H1 (cell line): ENCODE measurements at regions not wholly inside any gene's neighbourhood (a gene's known extent, or its start where the extent isn't known, plus 50 kb on each side); places are given as distances from the start of the nearest gene placed in this dataset.

Experiments used
- CTCF ChIA-PET: fragments of 300-600 bp; sonication (Branson Sonifier 250); formaldehyde crosslinking; loops from one replicate; lab custom pipeline; 2021; ENCODE audit not compliant: partially characterized antibody; lab: Charles Lee
- POLR2A ChIA-PET: fragments of 300-600 bp; sonication (Branson Sonifier 250); formaldehyde crosslinking; loops from one replicate; lab custom pipeline; 2021; ENCODE audit warnings: inconsistent platforms; ENCODE audit not compliant: partially characterized antibody; lab: Charles Lee
- DNase-seq, 2 experiments: peaks; one replicate each; pipeline versions ENCODE4 v3.0.0 to v3.0.0-alpha.2; 2010 to 2022; ENCODE audit warnings: low spot score in 2 of 2, low read depth in 1 of 2, mixed read lengths in 1 of 2
- FAIRE-seq: peaks from 2 replicates; lab custom pipeline; 2011; peaks lifted over from hg19 to GRCh38; lab: Jason Lieb, UNC
- H2AFZ ChIP-seq: 2 replicates; pipeline ENCODE4 v1.8.1; 2012; ENCODE audit warnings: low read length, inconsistent platforms
- H2AK5ac ChIP-seq: 2 replicates; pipeline ENCODE4 v1.6.1; 2013; ENCODE audit warnings: low read depth, low read length
- H2BK120ac ChIP-seq: replicated peaks from 2 replicates; pipeline ENCODE3; 2013; ENCODE audit warnings: low read depth, low read length, inconsistent platforms
- H2BK12ac ChIP-seq: 2 replicates; pipeline ENCODE4 v1.6.1; 2013; ENCODE audit warnings: low read depth, low read length
- H2BK15ac ChIP-seq: 2 replicates; pipeline ENCODE4 v1.6.1; 2013; ENCODE audit warnings: low read length
- H2BK20ac ChIP-seq: 2 replicates; pipeline ENCODE4 v1.6.1; 2013; ENCODE audit warnings: low read length
- H2BK5ac ChIP-seq: 2 replicates; pipeline ENCODE4 v1.6.1; 2013; ENCODE audit warnings: low read depth, low read length
- H3K14ac ChIP-seq: 2 replicates; pipeline ENCODE4 v1.6.1; 2013; ENCODE audit warnings: inconsistent platforms; ENCODE audit not compliant: insufficient read length
- H3K18ac ChIP-seq: 2 replicates; pipeline ENCODE4 v1.6.1; 2013; ENCODE audit warnings: low read length; ENCODE audit errors: extremely low read depth
- H3K23ac ChIP-seq: 2 replicates; pipeline ENCODE4 v1.6.1; 2013; ENCODE audit warnings: inconsistent platforms; ENCODE audit not compliant: insufficient read length
- H3K23me2 ChIP-seq: 2 replicates; pipeline ENCODE4 v1.6.1; 2013; ENCODE audit warnings: low read depth, low read length
- H3K27ac ChIP-seq: 2 replicates; pipeline ENCODE4 v1.6.1; 2011; ENCODE audit warnings: low read depth, low read length, inconsistent platforms
- H3K27me3 ChIP-seq, 4 experiments: replicated peaks in 1 of 4; 1 replicate in 1 of 4; 2 replicates in 3 of 4; pipeline versions ENCODE4 v1.6.1 to v1.8.1; 2011 to 2013; ENCODE audit warnings: low read length in 3 of 4, mild to moderate bottlenecking in 3 of 4, inconsistent platforms in 2 of 4, mixed read lengths in 2 of 4, moderate library complexity in 1 of 4; ENCODE audit not compliant: control insufficient read depth in 3 of 4, insufficient read depth in 3 of 4; ENCODE audit errors: extremely low read depth in 1 of 4
- H3K36me3 ChIP-seq, 4 experiments: 2 replicates each; pipeline versions ENCODE4 v1.6.1 to v1.8.1; 2011 to 2013; ENCODE audit warnings: mild to moderate bottlenecking in 4 of 4, low read length in 3 of 4, moderate library complexity in 2 of 4, control low read depth in 1 of 4, inconsistent platforms in 1 of 4; ENCODE audit not compliant: insufficient read depth in 4 of 4, control insufficient read depth in 2 of 4
- H3K4ac ChIP-seq: replicated peaks from 2 replicates; pipeline ENCODE3; 2013; ENCODE audit warnings: low read length, low read depth, mixed read lengths, inconsistent platforms; ENCODE audit not compliant: insufficient read length
- H3K4me1 ChIP-seq, 4 experiments: replicated peaks in 1 of 4; 1 replicate in 1 of 4; 2 replicates in 3 of 4; pipeline versions ENCODE4 v1.6.1 to v1.8.1; 2011 to 2013; ENCODE audit warnings: low read length in 3 of 4, inconsistent platforms in 2 of 4, mixed read lengths in 1 of 4; ENCODE audit not compliant: insufficient read depth in 4 of 4, control insufficient read depth in 3 of 4
- H3K4me2 ChIP-seq, 2 experiments: 2 replicates each; pipeline versions ENCODE4 v1.6.1 to v1.8.1; 2011 to 2013; ENCODE audit warnings: low read depth in 2 of 2, low read length in 2 of 2, control low read depth in 1 of 2, inconsistent platforms in 1 of 2, mild to moderate bottlenecking in 1 of 2; ENCODE audit not compliant: insufficient read depth in 1 of 2
- H3K4me3 ChIP-seq, 4 experiments: fragments of 200-600, 300-600 bp in 1 of 4; sonication (generic), shearing (Covaris generic), sonication (Bioruptor Twin) in 1 of 4; 2 replicates each; pipeline versions ENCODE4 v1.5.1 to v1.8.1; 2011 to 2016; ENCODE audit warnings: low read length in 4 of 4, low read depth in 3 of 4, control low read depth in 2 of 4, inconsistent platforms in 2 of 4, mild to moderate bottlenecking in 2 of 4, mixed read lengths in 1 of 4, moderate library complexity in 1 of 4; ENCODE audit not compliant: insufficient read depth in 2 of 4; ENCODE audit errors: extremely low read depth in 1 of 4
- H3K56ac ChIP-seq: replicated peaks from 2 replicates; pipeline ENCODE3; 2013; ENCODE audit warnings: low read depth, mild to moderate bottlenecking, mixed read lengths, low read length, inconsistent platforms; ENCODE audit not compliant: insufficient read length
- H3K79me1 ChIP-seq: 2 replicates; pipeline ENCODE4 v1.6.1; 2013; ENCODE audit warnings: low read depth, low read length, control low read depth
- H3K79me2 ChIP-seq, 2 experiments: 2 replicates each; pipeline versions ENCODE4 v1.6.1 to v1.8.1; 2012 to 2013; ENCODE audit warnings: low read length in 2 of 2, mild to moderate bottlenecking in 2 of 2, inconsistent platforms in 1 of 2; ENCODE audit not compliant: insufficient read depth in 2 of 2, control insufficient read depth in 1 of 2
- H3K9ac ChIP-seq, 4 experiments: replicated peaks in 1 of 4; 1 replicate in 1 of 4; 2 replicates in 3 of 4; pipeline versions ENCODE4 v1.6.1 to v1.8.1; 2011 to 2013; ENCODE audit warnings: low read depth in 3 of 4, low read length in 3 of 4, control low read depth in 2 of 4, mild to moderate bottlenecking in 2 of 4, moderate library complexity in 2 of 4, inconsistent platforms in 1 of 4; ENCODE audit errors: extremely low read depth in 1 of 4
- H3K9me3 ChIP-seq, 2 experiments: 2 replicates each; pipeline versions ENCODE4 v1.6.1 to v1.8.1; 2012 to 2013; ENCODE audit warnings: mild to moderate bottlenecking in 2 of 2, moderate library complexity in 2 of 2, control low read depth in 1 of 2, inconsistent platforms in 1 of 2, low read depth in 1 of 2, low read length in 1 of 2, mixed read lengths in 1 of 2; ENCODE audit not compliant: insufficient read depth in 2 of 2
- H4K20me1 ChIP-seq, 2 experiments: replicated peaks in 1 of 2; 2 replicates each; pipeline versions ENCODE3 to v1.8.1; 2011 to 2013; ENCODE audit warnings: inconsistent platforms in 2 of 2, low read length in 2 of 2, mild to moderate bottlenecking in 1 of 2; ENCODE audit not compliant: insufficient read depth in 2 of 2, control insufficient read depth in 1 of 2
- H4K5ac ChIP-seq: 2 replicates; pipeline ENCODE4 v1.6.1; 2013; ENCODE audit warnings: low read length, low read depth, mixed read lengths, inconsistent platforms; ENCODE audit not compliant: insufficient read length
- H4K8ac ChIP-seq: 2 replicates; pipeline ENCODE4 v1.8.0; 2013; ENCODE audit warnings: mild to moderate bottlenecking, moderate library complexity, low read length, inconsistent platforms; ENCODE audit not compliant: insufficient read depth; ENCODE audit errors: extremely low read depth
- H4K91ac ChIP-seq: replicated peaks from 2 replicates; pipeline ENCODE3; 2013; ENCODE audit warnings: low read length, mixed read lengths, inconsistent platforms; ENCODE audit not compliant: insufficient read length
- BCL11A ChIP-seq, 2 experiments: IDR thresholded peaks; one replicate each; pipeline ENCODE4 v1.6.1; 2011; ENCODE audit warnings: low read depth in 2 of 2, low read length in 2 of 2, mild to moderate bottlenecking in 2 of 2
- CHD2 ChIP-seq: IDR thresholded peaks from 2 replicates; pipeline ENCODE4 v1.6.1; 2012; ENCODE audit warnings: low read length, improper control_type of control experiment
- CTCF ChIP-seq, 3 experiments: IDR thresholded peaks; 1 replicate in 2 of 3; 2 replicates in 1 of 3; pipeline versions ENCODE4 v1.5.1 to v1.6.1; 2011; ENCODE audit warnings: low read length in 3 of 3, mild to moderate bottlenecking in 3 of 3, inconsistent platforms in 2 of 3, low read depth in 1 of 3, moderate library complexity in 1 of 3; ENCODE audit not compliant: insufficient read depth in 1 of 3; ENCODE audit errors: control extremely low read depth in 1 of 3
- EGR1 ChIP-seq: IDR thresholded peaks from 2 replicates; pipeline ENCODE4 v1.6.1; 2011; ENCODE audit warnings: low read depth, low read length, borderline replicate concordance
- HDAC6 ChIP-seq: IDR thresholded peaks from one replicate; pipeline ENCODE4 v1.7.1; 2012; ENCODE audit warnings: low read depth, mild to moderate bottlenecking, inconsistent platforms, low read length, moderate library complexity
- NRF1 ChIP-seq: IDR thresholded peaks from 2 replicates; pipeline ENCODE4 v1.6.1; 2011; ENCODE audit warnings: mild to moderate bottlenecking, low read depth, low read length, improper control_type of control experiment
- RNF2 ChIP-seq: fragments of 200-900, 300-1000 bp; sonication (generic); IDR thresholded peaks from 2 replicates; pipeline ENCODE4 v1.7.1; 2016; ENCODE audit warnings: borderline replicate concordance, low read depth, mild to moderate bottlenecking, antibody characterized with exemption, low read length; ENCODE audit not compliant: poor library complexity, severe bottlenecking; ENCODE audit errors: missing control alignments
- SIN3A ChIP-seq, 2 experiments: IDR thresholded peaks in 1 of 2; conservative IDR thresholded peaks in 1 of 2; 2 replicates each; pipeline ENCODE4 v1.6.1; 2011 to 2012; ENCODE audit warnings: low read length in 2 of 2, improper control_type of control experiment in 1 of 2, low read depth in 1 of 2, mild to moderate bottlenecking in 1 of 2
- SP1 ChIP-seq: IDR thresholded peaks from 2 replicates; pipeline ENCODE4 v1.6.1; 2011; ENCODE audit warnings: low read depth, low read length
- SP4 ChIP-seq: IDR thresholded peaks from 2 replicates; pipeline ENCODE4 v1.6.1; 2012; ENCODE audit warnings: low read length, inconsistent platforms
- SUZ12 ChIP-seq: fragments of 200-600 bp; sonication (generic); IDR thresholded peaks from 2 replicates; pipeline ENCODE4 v1.6.1; 2012; ENCODE audit warnings: mild to moderate bottlenecking, inconsistent platforms, low read length, moderate library complexity, mixed read lengths
- TBP ChIP-seq: IDR thresholded peaks from 2 replicates; pipeline ENCODE4 v1.6.1; 2011; ENCODE audit warnings: low read depth, low read length, improper control_type of control experiment
- WGBS, 2 experiments: shearing (Covaris generic) in 1 of 2; methylation state at CpG; one replicate each; pipeline versions ENCODE4 v1.1.6 to v1.1.7; 2013 to 2015; ENCODE audit warnings: low lambda C conversion rate in 2 of 2, mixed read lengths in 2 of 2, inconsistent platforms in 1 of 2, low coverage in 1 of 2, missing lambda C conversion rate in 1 of 2; ENCODE audit not compliant: insufficient replicate concordance in 2 of 2, insufficient coverage in 1 of 2, insufficient read length in 1 of 2; ENCODE audit errors: extremely low coverage in 1 of 2, missing lambda C conversion rate in 1 of 2; 5-methylcytosine and 5-hydroxymethylcytosine counted together

- H3K4ac ChIP-seq = no peak overlapping the region
- no peak overlapping the region for H3K14ac ChIP-seq
- H3K27ac ChIP-seq = no peak overlapping the region
- no peak overlapping the region for H2BK15ac ChIP-seq
- no peaks in the 10 kb centered on the region for H3K23me2 ChIP-seq
- no peak overlapping the region for H2BK12ac ChIP-seq
- POLR2A ChIA-PET = no interaction called here
- H3K79me1 ChIP-seq = no peaks in the 10 kb centered on the region
- H3K56ac ChIP-seq = no peak overlapping the region
- no peak overlapping the region for H3K4me3 ChIP-seq
- H4K91ac ChIP-seq = no peak overlapping the region
- no peaks in the 10 kb centered on the region for H3K79me2 ChIP-seq
- H2AK5ac ChIP-seq = no peak overlapping the region
- no peak for FAIRE-seq
- H3K27me3 ChIP-seq = no peaks in the 10 kb centered on the region
- H3K4me2 ChIP-seq = no peak overlapping the region
- H2BK120ac ChIP-seq = no peak overlapping the region
- no peak overlapping the region for H3K23ac ChIP-seq
- peaks cover 0 to 4% (median 0%) of the 10 kb centered on the region in 4 experiments; a peak in 3 of 7 replicates for H3K4me1 ChIP-seq
- H3K36me3 ChIP-seq = no peaks in the 10 kb centered on the region
- H2BK20ac ChIP-seq = no peak overlapping the region
- DNase-seq = no peak
- no peak overlapping the region for H4K5ac ChIP-seq
- no peak overlapping the region for H4K8ac ChIP-seq
- no peaks in the 10 kb centered on the region for H3K9me3 ChIP-seq
- H2BK5ac ChIP-seq = no peak overlapping the region
- WGBS, 2 experiments = 86% methylated on average over 5 of the region's 5 CpGs; no CpG with 5 or more reads in 1 of the 2 experiments
- no peaks in the 10 kb centered on the region for H4K20me1 ChIP-seq
- no peak overlapping the region for H2AFZ ChIP-seq
- no peak overlapping the region for H3K18ac ChIP-seq
- CTCF ChIA-PET = interaction anchor here (0.9 to 1.6 kb wide), 2 partner anchors 11 kb away, joined by 3 to 4 read pairs; no protein-coding TSS in a partner anchor
- no peak overlapping the region for H3K9ac ChIP-seq
- TF ChIP-seq EGR1 (no peak), TBP (no peak), SP4 (no peak), HDAC6 (no peak), SUZ12 (no peak), CTCF (IDR thresholded peaks at IDR 0.05; ENCODE audit: control extremely low read depth in 1 of 3, insufficient read depth in 1 of 3, low read depth in 1 of 3, low read length in 3 of 3) (no peak), NRF1 (no peak), BCL11A (IDR thresholded peaks at IDR 0.05; ENCODE audit: low read depth in 2 of 2, low read length in 2 of 2) (no peak), SP1 (no peak), CHD2 (no peak), RNF2 (no peak), SIN3A (conservative IDR thresholded peaks at IDR 0.05 in 1 of 2, IDR thresholded peaks at IDR 0.05 in 1 of 2; ENCODE audit: low read depth in 1 of 2, low read length in 2 of 2) (no peak)
Observed at GRCh38 chr7:156167987-156168386, 355.7 kb upstream of the SHH start.
